PC-3 (cell line): ENCODE measurements at regions not wholly inside any gene's neighbourhood (a gene's known extent, or its start where the extent isn't known, plus 50 kb on each side); places are given as distances from the start of the nearest gene placed in this dataset.

Experiments
- ATAC-seq: fragments of 200-7000 bp; cut with Tn5 transposase; 2 replicates; pipeline ENCODE4 v1.9.1; 2020; ENCODE audit warnings: mild to moderate bottlenecking, moderate library complexity
- BruUV-seq: library from RNA; stranded (reverse); fragments of 400-500 nt; replicated peaks from 2 replicates; lab custom pipeline; 2021; lab: Mats Ljungman, UMichigan
- CTCF ChIA-PET: fragments of 300-600 bp; sonication (Branson Sonifier 250); formaldehyde crosslinking; loops from one replicate; lab custom pipeline; 2022; ENCODE audit warnings: antibody characterized with exemption; lab: Charles Lee
- POLR2A ChIA-PET: fragments of 300-600 bp; sonication (Branson Sonifier 250); formaldehyde crosslinking; loops from one replicate; lab custom pipeline; 2022; ENCODE audit warnings: antibody characterized with exemption; ENCODE audit not compliant: unreplicated experiment; lab: Charles Lee
- DNase-seq: peaks from one replicate; pipeline ENCODE4 v3.0.0-alpha.2; 2015
- H2AFZ ChIP-seq: fragments of 300-600 bp; sonication (generic); 2 replicates; pipeline ENCODE4 v1.6.0; 2016; ENCODE audit warnings: antibody characterized with exemption, low read length
- H3F3A ChIP-seq: fragments of 300-600 bp; sonication (generic); one replicate; pipeline ENCODE4 v1.6.0; 2017; ENCODE audit warnings: antibody characterized with exemption, low read length, control low read depth, mild to moderate bottlenecking; ENCODE audit not compliant: unreplicated experiment
- H3K27ac ChIP-seq: fragments of 300-600 bp; sonication (generic); 2 replicates; pipeline ENCODE4 v1.5.1; 2016; ENCODE audit warnings: mild to moderate bottlenecking, low read length
- H3K27me3 ChIP-seq: fragments of 300-600 bp; sonication (generic); 2 replicates; pipeline ENCODE4 v1.6.1; 2016; ENCODE audit warnings: low read length, mixed read lengths
- H3K36me3 ChIP-seq: fragments of 300-600 bp; sonication (generic); 2 replicates; pipeline ENCODE4 v1.6.1; 2016; ENCODE audit warnings: low read depth, mixed run types, low read length, mixed read lengths
- H3K4me1 ChIP-seq: fragments of 300-600 bp; sonication (generic); 2 replicates; pipeline ENCODE4 v1.5.1; 2016; ENCODE audit warnings: low read length; ENCODE audit not compliant: insufficient read depth
- H3K4me2 ChIP-seq: fragments of 300-600 bp; sonication (generic); 2 replicates; pipeline ENCODE4 v1.6.0; 2016; ENCODE audit warnings: low read length
- H3K4me3 ChIP-seq: fragments of 300-600 bp; sonication (generic); 2 replicates; pipeline ENCODE4 v1.5.1; 2016; ENCODE audit warnings: mild to moderate bottlenecking, low read length, mixed read lengths
- H3K79me2 ChIP-seq: fragments of 300-600 bp; sonication (generic); 2 replicates; pipeline ENCODE4 v1.6.1; 2017; ENCODE audit warnings: low read length, mixed read lengths
- H3K9ac ChIP-seq: fragments of 300-600 bp; sonication (generic); 2 replicates; pipeline ENCODE4 v1.6.0; 2016; ENCODE audit warnings: mild to moderate bottlenecking, low read length
- H3K9me2 ChIP-seq: fragments of 300-600 bp; sonication (generic); replicated peaks from 2 replicates; pipeline ENCODE4 v1.6.1; 2016; ENCODE audit warnings: mixed run types, low read length, mixed read lengths
- H3K9me3 ChIP-seq: fragments of 300-600 bp; sonication (generic); 2 replicates; pipeline ENCODE4 v1.6.1; 2016; ENCODE audit warnings: low read length, mixed read lengths
- H4K20me1 ChIP-seq: fragments of 300-600 bp; sonication (generic); 2 replicates; pipeline ENCODE4 v1.6.1; 2016; ENCODE audit warnings: low read length, mixed read lengths
- EZH2 ChIP-seq: fragments of 300-600 bp; sonication (generic); IDR thresholded peaks from one replicate; pipeline ENCODE4 v1.6.1; 2017; ENCODE audit warnings: antibody characterized with exemption, mild to moderate bottlenecking, low read length; ENCODE audit not compliant: unreplicated experiment
- EZH2phosphoT487 ChIP-seq: fragments of 300-600 bp; sonication (generic); IDR thresholded peaks from 2 replicates; pipeline ENCODE4 v1.6.1; 2018; ENCODE audit warnings: mild to moderate bottlenecking, antibody characterized with exemption, low read length, borderline replicate concordance
- intact Hi-C: fragments of 100-400 bp; cut with micrococcal nuclease; formaldehyde crosslinking; loops from 2 replicates; pipeline ENCODE4 v1.9.0; 2023
- TF ChIP-seq, protein P1 (sequence below): fragments of 300-600 bp; sonication (generic); conservative IDR thresholded peaks from 2 replicates; pipeline ENCODE4 v1.5.1; 2017; ENCODE audit warnings: antibody characterized with exemption, low read depth, mild to moderate bottlenecking, low read length

DNA sequence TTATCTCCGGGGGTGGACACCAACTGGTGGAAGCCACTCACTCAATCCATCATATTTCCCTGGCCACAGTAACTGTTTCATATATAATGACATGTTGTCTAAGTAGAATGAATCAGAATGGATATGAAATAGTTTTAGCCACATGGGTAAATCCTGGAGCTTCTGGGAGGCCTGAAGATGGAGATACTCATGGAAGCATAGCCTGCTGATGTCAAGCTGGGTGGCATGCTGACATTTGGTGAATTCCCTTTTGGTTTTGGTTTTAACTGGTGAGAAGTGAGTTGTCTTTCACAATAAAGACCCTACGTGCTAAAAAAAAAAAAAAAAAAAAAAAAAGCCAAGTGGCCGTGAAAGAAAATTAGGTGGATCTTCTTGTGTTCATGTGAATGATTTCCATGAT, 105.3 kb upstream of the ITGA6 start:
- POLR2A ChIA-PET: no interaction called here
- H3F3A ChIP-seq: no peaks in the 10 kb centered on the region
- H3K4me3 ChIP-seq: no peak overlapping the region
- H4K20me1 ChIP-seq: no peaks in the 10 kb centered on the region
- H3K4me2 ChIP-seq: no peak overlapping the region
- no peaks in the 10 kb centered on the region for H3K9me3 ChIP-seq
- DNase-seq (no peak), ATAC-seq (no peak)
- no peaks in the 10 kb centered on the region for H3K9me2 ChIP-seq
- no peak overlapping the region for H3K9ac ChIP-seq
- H3K4me1 ChIP-seq: no peaks in the 10 kb centered on the region
- H3K27me3 ChIP-seq: no peaks in the 10 kb centered on the region
- no TSS peak for BruUV-seq
- no peak overlapping the region for H2AFZ ChIP-seq
- intact Hi-C loops: no loop called here
- TF ChIP-seq EZH2phosphoT487: no peak
- TF ChIP-seq, protein P1, sequence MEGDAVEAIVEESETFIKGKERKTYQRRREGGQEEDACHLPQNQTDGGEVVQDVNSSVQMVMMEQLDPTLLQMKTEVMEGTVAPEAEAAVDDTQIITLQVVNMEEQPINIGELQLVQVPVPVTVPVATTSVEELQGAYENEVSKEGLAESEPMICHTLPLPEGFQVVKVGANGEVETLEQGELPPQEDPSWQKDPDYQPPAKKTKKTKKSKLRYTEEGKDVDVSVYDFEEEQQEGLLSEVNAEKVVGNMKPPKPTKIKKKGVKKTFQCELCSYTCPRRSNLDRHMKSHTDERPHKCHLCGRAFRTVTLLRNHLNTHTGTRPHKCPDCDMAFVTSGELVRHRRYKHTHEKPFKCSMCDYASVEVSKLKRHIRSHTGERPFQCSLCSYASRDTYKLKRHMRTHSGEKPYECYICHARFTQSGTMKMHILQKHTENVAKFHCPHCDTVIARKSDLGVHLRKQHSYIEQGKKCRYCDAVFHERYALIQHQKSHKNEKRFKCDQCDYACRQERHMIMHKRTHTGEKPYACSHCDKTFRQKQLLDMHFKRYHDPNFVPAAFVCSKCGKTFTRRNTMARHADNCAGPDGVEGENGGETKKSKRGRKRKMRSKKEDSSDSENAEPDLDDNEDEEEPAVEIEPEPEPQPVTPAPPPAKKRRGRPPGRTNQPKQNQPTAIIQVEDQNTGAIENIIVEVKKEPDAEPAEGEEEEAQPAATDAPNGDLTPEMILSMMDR: no peak
- TF ChIP-seq EZH2: no peak
- no peaks in the 10 kb centered on the region for H3K36me3 ChIP-seq
- no peak overlapping the region for H3K27ac ChIP-seq
- CTCF ChIA-PET: no interaction called here
- H3K79me2 ChIP-seq: no peaks in the 10 kb centered on the region

DNA sequence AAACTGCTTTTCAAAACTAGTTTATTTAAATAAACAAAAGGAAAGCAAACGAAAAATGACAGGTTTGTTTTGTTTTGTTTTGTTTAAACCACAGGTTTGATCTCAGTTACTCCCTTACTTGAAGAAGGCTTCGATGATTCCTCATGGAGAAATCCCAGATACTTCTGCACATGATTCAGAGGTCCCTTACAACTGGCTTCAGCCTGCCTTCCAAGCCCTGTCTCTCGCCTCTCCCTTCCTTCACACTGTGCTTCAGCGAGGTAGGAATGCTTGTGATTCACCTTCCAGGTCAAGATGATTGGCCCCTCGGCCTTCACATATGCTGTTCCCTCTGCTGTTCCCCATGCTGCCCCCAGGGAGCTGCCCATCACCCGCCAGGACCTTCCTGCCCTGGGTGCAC, 104.1 kb upstream of the ITGA6 start:
- H3K4me2 ChIP-seq: no peak overlapping the region
- no TSS peak for BruUV-seq
- ATAC-seq: no peak
- H3F3A ChIP-seq: no peaks in the 10 kb centered on the region
- H3K27ac ChIP-seq: no peak overlapping the region
- no peak for DNase-seq
- POLR2A ChIA-PET: no interaction called here
- H3K4me1 ChIP-seq: no peaks in the 10 kb centered on the region
- no peaks in the 10 kb centered on the region for H3K9me3 ChIP-seq
- TF ChIP-seq EZH2 (no peak), EZH2phosphoT487 (no peak)
- TF ChIP-seq, protein P1: no peak
- no peaks in the 10 kb centered on the region for H4K20me1 ChIP-seq
- no peak overlapping the region for H3K9ac ChIP-seq
- no peaks in the 10 kb centered on the region for H3K27me3 ChIP-seq
- no peaks in the 10 kb centered on the region for H3K36me3 ChIP-seq
- intact Hi-C loops: no loop called here
- H3K4me3 ChIP-seq: no peak overlapping the region
- CTCF ChIA-PET: interaction anchor here (0.6 kb wide), 1 partner anchor 138 kb away, joined by 3 read pairs; no protein-coding TSS in a partner anchor
- no peaks in the 10 kb centered on the region for H3K9me2 ChIP-seq
- H2AFZ ChIP-seq: no peak overlapping the region
- no peaks in the 10 kb centered on the region for H3K79me2 ChIP-seq

DNA sequence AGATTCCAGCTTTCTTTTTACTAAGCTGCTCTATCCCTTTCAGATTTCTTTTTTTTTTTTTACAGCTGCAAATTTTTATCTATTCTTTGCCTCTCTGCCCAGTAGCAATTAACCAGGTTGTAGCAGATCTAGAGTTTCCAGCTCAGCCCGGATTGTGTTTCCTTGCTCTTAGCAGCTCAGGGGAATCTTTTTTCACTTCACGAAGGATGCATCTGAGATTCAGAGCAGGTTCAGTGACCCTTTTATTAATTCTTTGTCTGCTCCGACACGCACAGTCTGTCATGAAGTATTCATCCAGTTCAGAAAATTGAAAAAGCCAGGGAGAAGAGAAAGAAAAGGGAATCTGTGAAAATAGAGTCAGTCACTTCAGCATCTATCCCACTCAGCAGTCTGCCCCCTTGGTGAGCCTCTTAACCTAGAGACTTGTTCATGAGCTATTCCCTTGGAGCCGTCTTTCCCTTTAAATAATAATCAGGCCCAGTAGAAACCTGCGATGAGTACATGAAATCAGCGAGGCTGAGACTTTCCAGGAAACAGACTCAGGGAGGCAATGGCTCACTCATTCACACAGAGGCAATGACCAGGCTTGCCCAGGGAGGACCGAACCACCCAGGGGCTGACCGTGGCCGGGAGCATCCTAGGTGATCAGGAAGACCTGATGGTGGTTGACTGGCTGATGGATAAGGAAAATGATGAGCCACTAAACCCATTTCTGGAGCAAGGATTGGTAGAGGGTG, 103.4 kb upstream of the ITGA6 start:
- Histone ChIP-seq H3K4me2 (no peak overlapping the region), H3K27ac (no peak overlapping the region), H3K79me2 (no peaks in the 10 kb centered on the region), H3K9me2 (no peaks in the 10 kb centered on the region), H3F3A (no peaks in the 10 kb centered on the region), H3K9me3 (no peaks in the 10 kb centered on the region), H3K27me3 (no peaks in the 10 kb centered on the region), H3K36me3 (no peaks in the 10 kb centered on the region), H2AFZ (no peak overlapping the region), H3K4me3 (no peak overlapping the region), H3K9ac (no peak overlapping the region), H3K4me1 (no peaks in the 10 kb centered on the region), H4K20me1 (no peaks in the 10 kb centered on the region)
- CTCF ChIA-PET: no interaction called here
- no TSS peak for BruUV-seq
- intact Hi-C loops: no loop called here
- POLR2A ChIA-PET: no interaction called here
- ATAC-seq (no peak), DNase-seq (no peak)
- no peak for TF ChIP-seq EZH2phosphoT487
- no peak for TF ChIP-seq EZH2
- TF ChIP-seq, protein P1: no peak
